Lower leg skin (tissue), 4 donors: ENCODE measurements at regions not wholly inside any gene's neighbourhood (a gene's known extent, or its start where the extent isn't known, plus 50 kb on each side); places are given as distances from the start of the nearest gene placed in this dataset.
"Not testable (repeated sequence)": the region's sequence is repeated elsewhere in the genome, so short reads cannot be mapped to it uniquely, and the experiment has no call there.

Source experiments
- DNase-seq, 2 donors: peaks; one replicate each; pipeline ENCODE4 v3.0.0-alpha.2; 2019; ENCODE audit warnings: low spot score in 2 of 2
- H3K4me3 ChIP-seq: fragments of 200-600 bp; sonication (generic); 2 replicates; pipeline ENCODE4 v1.5.1; 2017; ENCODE audit warnings: mild to moderate bottlenecking, low read depth; ENCODE audit not compliant: poor library complexity, severe bottlenecking
- POLR2A ChIP-seq, 2 donors: fragments of 450-650 bp; IDR thresholded peaks; one replicate each; pipeline ENCODE4 v1.6.1; 2016 to 2017; ENCODE audit warnings: antibody characterized with exemption in 2 of 2, mild to moderate bottlenecking in 1 of 2, moderate library complexity in 1 of 2
- WGBS, 2 donors: methylation state at CpG; one replicate each; pipeline ENCODE4 v1.1.5; 2018; 5-methylcytosine and 5-hydroxymethylcytosine counted together
- intact Hi-C: fragments of 100-400 bp; cut with DNase I; formaldehyde crosslinking; loops from one replicate; pipeline ENCODE4 v1.15.0; 2023; ENCODE audit warnings: low total_unique reads
- TF ChIP-seq, protein P1 (sequence below), 3 donors: fragments of 450-650 bp; IDR thresholded peaks; one replicate each; pipeline ENCODE4 v1.5.1; 2016; ENCODE audit warnings: antibody characterized with exemption in 3 of 3, mild to moderate bottlenecking in 3 of 3, moderate library complexity in 2 of 3

DNA sequence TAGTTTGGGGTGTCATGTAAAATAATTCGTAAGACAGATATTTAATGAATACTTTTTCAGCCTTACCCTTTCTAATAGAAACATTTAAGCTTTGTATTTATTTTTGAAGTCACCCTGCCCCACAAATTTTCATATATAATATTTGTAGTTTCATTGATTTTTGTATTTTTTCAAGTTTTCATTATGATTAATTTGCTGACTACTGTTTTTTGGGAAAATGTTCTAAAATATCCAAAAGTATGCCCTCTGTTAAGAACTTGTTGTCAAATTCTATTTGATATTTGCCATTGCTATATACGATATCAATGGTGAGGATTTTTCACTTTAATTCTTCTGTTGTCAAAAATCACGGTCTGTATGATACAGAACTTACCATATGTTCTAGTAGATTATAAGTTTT is 793.9 kb upstream of the CITED2 start:
- WGBS, 2 donors, result 93 to 94% methylated on average over 3 of the region's 3 CpGs
- TF ChIP-seq, protein P1, sequence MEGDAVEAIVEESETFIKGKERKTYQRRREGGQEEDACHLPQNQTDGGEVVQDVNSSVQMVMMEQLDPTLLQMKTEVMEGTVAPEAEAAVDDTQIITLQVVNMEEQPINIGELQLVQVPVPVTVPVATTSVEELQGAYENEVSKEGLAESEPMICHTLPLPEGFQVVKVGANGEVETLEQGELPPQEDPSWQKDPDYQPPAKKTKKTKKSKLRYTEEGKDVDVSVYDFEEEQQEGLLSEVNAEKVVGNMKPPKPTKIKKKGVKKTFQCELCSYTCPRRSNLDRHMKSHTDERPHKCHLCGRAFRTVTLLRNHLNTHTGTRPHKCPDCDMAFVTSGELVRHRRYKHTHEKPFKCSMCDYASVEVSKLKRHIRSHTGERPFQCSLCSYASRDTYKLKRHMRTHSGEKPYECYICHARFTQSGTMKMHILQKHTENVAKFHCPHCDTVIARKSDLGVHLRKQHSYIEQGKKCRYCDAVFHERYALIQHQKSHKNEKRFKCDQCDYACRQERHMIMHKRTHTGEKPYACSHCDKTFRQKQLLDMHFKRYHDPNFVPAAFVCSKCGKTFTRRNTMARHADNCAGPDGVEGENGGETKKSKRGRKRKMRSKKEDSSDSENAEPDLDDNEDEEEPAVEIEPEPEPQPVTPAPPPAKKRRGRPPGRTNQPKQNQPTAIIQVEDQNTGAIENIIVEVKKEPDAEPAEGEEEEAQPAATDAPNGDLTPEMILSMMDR (IDR thresholded peaks at IDR 0.05), result no peak
- TF ChIP-seq POLR2A (IDR thresholded peaks at IDR 0.05), result no peak
- DNase-seq, result no peak

GRCh38 chr6:140160909-140161308 is 786.5 kb upstream of the CITED2 start:
- TF ChIP-seq, protein P1 (IDR thresholded peaks at IDR 0.05), result no peak
- TF ChIP-seq POLR2A (IDR thresholded peaks at IDR 0.05), result no peak
- H3K4me3 ChIP-seq, result no peak overlapping the region
- DNase-seq, result no peak
- 85 to 100% methylated on average over 1 of the region's 1 CpG for WGBS, 2 donors
- intact Hi-C loops, result no loop called here

More for the DNA sequence above, 793.9 kb upstream of the CITED2 start:
- no peak overlapping the region for H3K4me3 ChIP-seq
- intact Hi-C loops, result no loop called here

GRCh38 chr6:140160494-140160893 is 786.0 kb upstream of the CITED2 start:
- intact Hi-C loops, result no loop called here
- WGBS, 2 donors, result 97% methylated on average over 3 of the region's 3 CpGs
- TF ChIP-seq POLR2A (IDR thresholded peaks at IDR 0.05), result no peak
- TF ChIP-seq, protein P1 (IDR thresholded peaks at IDR 0.05), result no peak

GRCh38 chr6:140156131-140156530 is 781.7 kb upstream of the CITED2 start:
- intact Hi-C loops, result no loop called here
- DNase-seq, result no peak
- WGBS, 2 donors, result 96 to 98% methylated on average over 6 of the region's 6 CpGs
- no peak overlapping the region for H3K4me3 ChIP-seq
- TF ChIP-seq, protein P1 (IDR thresholded peaks at IDR 0.05), result no peak
- TF ChIP-seq POLR2A (IDR thresholded peaks at IDR 0.05), result no peak

More at GRCh38 chr6:140160494-140160893, 786.0 kb upstream of the CITED2 start:
- no peak for DNase-seq
- H3K4me3 ChIP-seq, result no peak overlapping the region

DNA sequence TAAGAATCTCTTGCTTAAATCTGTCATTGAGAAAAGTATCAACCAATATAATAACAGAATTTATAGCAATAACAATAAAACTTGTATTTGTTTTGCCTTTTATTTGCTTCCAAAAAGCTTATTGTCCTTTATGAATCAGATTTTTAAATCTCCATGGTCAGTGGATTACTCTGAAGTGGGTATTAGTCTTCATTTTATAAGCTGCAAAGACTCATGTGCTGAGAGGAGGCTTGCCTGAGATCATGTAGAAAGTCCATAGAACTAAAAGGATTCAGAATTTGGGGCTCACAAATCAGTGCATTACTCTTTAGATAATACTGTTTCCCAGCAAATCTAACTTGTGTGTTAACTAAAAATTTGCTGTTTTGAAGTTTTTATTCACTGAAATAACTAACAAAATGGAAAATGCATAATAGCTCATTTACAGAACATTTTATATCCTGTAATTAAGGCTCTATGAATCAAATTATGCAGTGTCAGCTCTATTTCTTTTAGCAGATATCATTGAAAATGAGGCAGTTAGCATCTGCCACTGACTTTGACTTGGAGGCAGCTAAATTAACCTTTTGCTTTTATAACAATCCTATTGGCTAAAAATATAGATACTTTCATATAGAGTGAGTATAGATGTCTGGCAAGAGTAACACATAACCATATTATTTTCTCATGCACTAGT is 781.1 kb upstream of the CITED2 start:
- intact Hi-C loops, result no loop called here
- no peak for TF ChIP-seq POLR2A (IDR thresholded peaks at IDR 0.05)
- TF ChIP-seq, protein P1 (IDR thresholded peaks at IDR 0.05), result no peak
- no peak overlapping the region for H3K4me3 ChIP-seq
- no peak for DNase-seq

GRCh38 chr6:140153703-140154102 is 779.3 kb upstream of the CITED2 start:
- intact Hi-C loops, result no loop called here
- no peak for TF ChIP-seq POLR2A (IDR thresholded peaks at IDR 0.05)
- TF ChIP-seq, protein P1 (IDR thresholded peaks at IDR 0.05), result no peak
- WGBS, 2 donors, result 92 to 97% methylated on average over 1 of the region's 1 CpG

DNA sequence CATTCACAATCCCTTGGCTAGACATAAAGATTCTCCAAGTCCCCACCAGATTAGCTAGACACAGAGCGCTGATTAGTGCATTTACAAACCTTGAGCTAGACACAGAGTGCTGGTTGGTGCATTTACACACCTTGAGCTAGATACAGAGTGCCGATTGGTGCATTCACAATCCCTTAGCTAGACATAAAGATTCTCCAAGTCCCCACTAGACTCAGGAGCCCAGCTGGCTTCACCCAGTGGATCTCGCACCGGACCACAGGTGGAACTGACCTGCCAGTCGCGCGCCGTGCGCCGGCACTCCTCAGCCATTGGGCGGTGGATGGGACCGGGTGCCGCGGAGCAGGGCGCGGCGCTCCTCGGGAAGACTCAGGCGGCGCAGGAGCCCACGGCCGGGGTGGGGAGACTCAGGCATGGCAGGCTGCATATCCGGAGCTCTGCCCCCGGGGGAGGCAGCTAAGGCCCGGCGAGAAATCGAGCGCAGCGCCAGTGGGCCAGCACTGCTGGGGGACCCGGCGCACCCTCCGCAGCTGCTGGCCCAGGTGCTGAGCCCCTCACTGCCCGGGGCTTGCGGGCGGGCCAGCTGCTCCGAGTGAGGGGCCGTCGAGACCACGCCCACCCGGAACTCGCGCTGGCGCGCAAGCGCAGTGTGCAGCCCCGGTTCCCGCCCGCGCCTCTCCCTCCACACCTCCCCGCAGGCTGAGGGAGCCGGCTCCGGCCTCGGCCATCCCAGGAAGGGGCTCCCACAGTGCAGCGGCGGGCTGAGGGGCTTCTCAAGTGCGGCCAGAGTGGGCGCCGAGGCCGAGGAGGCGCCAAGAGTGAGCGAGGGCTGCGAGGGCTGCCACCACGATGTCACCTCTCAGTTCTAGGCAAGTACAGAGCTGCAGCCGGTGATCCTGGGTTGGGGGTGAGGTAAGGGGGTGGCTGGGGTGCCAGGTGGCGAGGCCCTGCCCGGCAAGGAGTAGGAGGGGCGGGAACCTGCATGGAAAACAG is 773.7 kb upstream of the CITED2 start:
- DNase-seq, H3K4me3 ChIP-seq, intact Hi-C loops: not testable (repeated sequence)
- WGBS, 2 donors, result 95 to 97% methylated on average over 58 to 60 of the region's 67 CpGs

More at GRCh38 chr6:140153703-140154102, 779.3 kb upstream of the CITED2 start:
- H3K4me3 ChIP-seq, result no peak overlapping the region
- DNase-seq, result no peak
